ENCODE measurements at regions not wholly inside any gene's neighbourhood (a gene's known extent, or its start where the extent isn't known, plus 50 kb on each side); places are given as distances from the start of the nearest gene placed in this dataset.

DNA sequence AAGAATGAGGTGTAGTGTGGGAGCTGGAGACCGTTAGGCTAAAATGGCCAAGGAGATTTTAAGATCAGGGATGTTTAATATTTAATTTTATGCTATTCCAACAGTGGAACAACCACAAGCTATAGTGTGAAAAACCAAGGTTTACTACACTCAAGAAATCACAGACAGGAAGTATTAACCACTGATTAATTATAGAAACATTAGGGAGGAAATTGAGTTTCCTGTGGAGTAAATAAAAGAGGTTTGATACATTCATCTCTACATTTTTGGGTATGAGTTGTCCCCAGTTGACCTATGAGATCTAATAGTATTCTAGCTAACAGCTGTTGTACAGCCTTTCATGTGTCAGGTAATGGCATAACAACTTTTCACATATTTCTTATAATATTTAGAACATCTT, 103.7 kb upstream of the MPDZ start:
- TF ChIP-seq CTCF (IDR thresholded peaks at IDR 0.05) (no peak), EP300 (IDR thresholded peaks at IDR 0.05) (no peak), POLR2A (IDR thresholded peaks at IDR 0.05) (no peak)
